ENCODE measurements at regions not wholly inside any gene's neighbourhood (a gene's known extent, or its start where the extent isn't known, plus 50 kb on each side); places are given as distances from the start of the nearest gene placed in this dataset.

GRCh38 chr5:18213666-18214065 is 579.4 kb downstream of the TAF11L14 start:
- TF ChIP-seq CTCF (conservative IDR thresholded peaks at IDR 0.05; ENCODE audit: low read depth in 2 of 2) = no peak
- TF ChIP-seq EZH2 (IDR thresholded peaks at IDR 0.05; ENCODE audit: low read depth, unreplicated experiment) = no peak
- no peak for TF ChIP-seq REST (IDR thresholded peaks at IDR 0.05; ENCODE audit: unreplicated experiment)
- TF ChIP-seq ZNF462 (CRISPR knock-in tag; IDR thresholded peaks at IDR 0.05) = no peak
- no peak for TF ChIP-seq EZH2phosphoT487 (IDR thresholded peaks at IDR 0.05; ENCODE audit: unreplicated experiment)
- no peak for TF ChIP-seq ETS1 (IDR thresholded peaks at IDR 0.05)
- TF ChIP-seq POLR2AphosphoS5 (IDR thresholded peaks at IDR 0.05; ENCODE audit: low read depth) = no peak
- no peak for TF ChIP-seq JUNB (IDR thresholded peaks at IDR 0.05; ENCODE audit: unreplicated experiment)
- TF ChIP-seq CREB1 (CRISPR knock-in tag; IDR thresholded peaks at IDR 0.05; ENCODE audit: low read depth) = no peak
- TF ChIP-seq ZNF331 (CRISPR knock-in tag; IDR thresholded peaks at IDR 0.05; ENCODE audit: low read depth) = no peak
- no peak for TF ChIP-seq ZNF114 (CRISPR knock-in tag; IDR thresholded peaks at IDR 0.05)
- no peak for TF ChIP-seq STAT1 (IDR thresholded peaks at IDR 0.05; ENCODE audit: unreplicated experiment)
- TF ChIP-seq NANOG (IDR thresholded peaks at IDR 0.05; ENCODE audit: borderline replicate concordance) = no peak
